HG02798 (cell line): ENCODE measurements at regions not wholly inside any gene's neighbourhood (a gene's known extent, or its start where the extent isn't known, plus 50 kb on each side); places are given as distances from the start of the nearest gene placed in this dataset.
A peak's percentile ranks its signal among the peaks of the same experiment; 100 is the strongest.

Experiments used
- ATAC-seq: cut with Tn5 transposase; IDR thresholded peaks from one replicate; pipeline ENCODE4 v1.9.1; 2021; ENCODE audit warnings: mild to moderate bottlenecking; ENCODE audit not compliant: unreplicated experiment, poor library complexity

DNA sequence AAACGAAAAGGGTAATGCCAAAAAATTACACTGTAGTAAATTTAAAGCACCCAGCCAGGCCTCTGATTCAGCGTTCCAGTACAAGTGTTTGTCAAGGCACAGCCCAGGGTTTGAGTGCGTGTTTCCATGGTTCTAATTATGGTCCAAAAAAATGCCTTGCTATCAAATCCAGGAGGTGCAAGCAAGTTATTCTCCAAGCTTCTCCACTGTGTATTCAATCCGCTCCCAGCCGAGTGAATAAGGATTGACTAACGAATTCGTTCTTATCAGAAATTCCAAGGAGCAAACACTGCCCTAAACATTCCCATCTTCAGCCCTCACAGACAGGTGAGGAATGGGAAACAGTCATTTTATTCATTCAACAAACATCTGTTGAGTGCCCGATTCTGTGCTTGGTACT, 103.3 kb upstream of the WWC1 start:
- no peak for ATAC-seq

DNA sequence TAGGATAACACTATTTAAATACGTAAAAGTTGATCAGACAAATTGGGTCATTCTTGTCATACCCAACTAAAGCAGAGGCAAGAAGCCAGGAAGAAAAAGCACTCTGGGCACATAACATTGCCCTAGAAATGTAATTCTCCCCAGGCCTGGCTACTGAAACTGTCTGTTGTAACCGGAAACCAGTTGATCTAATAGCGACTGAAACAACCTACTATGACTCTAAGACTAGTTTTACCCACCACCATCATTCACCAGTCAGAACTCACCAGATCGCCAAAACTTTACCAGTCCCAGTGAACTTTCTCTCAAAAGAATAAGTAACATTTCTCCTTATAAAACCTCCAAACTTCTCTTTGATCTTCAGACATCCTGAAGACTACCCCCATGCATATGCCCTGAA, 99.3 kb upstream of the WWC1 start:
- no peak for ATAC-seq

- ATAC-seq, result no peak
Observed at GRCh38 chr5:168193493-168194250, 97.8 kb upstream of the WWC1 start.

- ATAC-seq, result no peak
Observed at GRCh38 chr5:168195110-168195509, 96.3 kb upstream of the WWC1 start.

DNA sequence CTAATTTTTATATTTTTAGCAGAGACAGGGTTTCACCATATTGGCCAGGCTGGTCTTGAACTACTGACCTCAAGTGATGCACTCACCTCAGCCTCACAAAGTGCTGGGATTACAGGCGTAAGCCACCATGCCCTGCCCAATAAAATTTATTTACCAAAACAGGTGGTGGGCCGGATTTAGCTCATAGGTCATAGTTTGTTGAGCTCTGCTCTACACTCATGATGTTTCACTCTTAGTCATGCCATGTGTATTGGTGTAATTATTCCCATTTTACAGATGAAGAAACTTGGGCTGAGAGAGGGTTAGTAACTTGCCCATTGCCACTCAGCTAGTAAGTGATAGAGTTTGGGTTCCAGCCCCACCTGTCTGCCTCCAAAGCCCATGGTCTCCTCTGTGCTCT, 93.1 kb upstream of the WWC1 start:
- no peak for ATAC-seq

GRCh38 chr5:168202996-168203395, 88.4 kb upstream of the WWC1 start:
- no peak for ATAC-seq

- no peak for ATAC-seq
Observed at GRCh38 chr5:168204165-168204564, 87.3 kb upstream of the WWC1 start.

DNA sequence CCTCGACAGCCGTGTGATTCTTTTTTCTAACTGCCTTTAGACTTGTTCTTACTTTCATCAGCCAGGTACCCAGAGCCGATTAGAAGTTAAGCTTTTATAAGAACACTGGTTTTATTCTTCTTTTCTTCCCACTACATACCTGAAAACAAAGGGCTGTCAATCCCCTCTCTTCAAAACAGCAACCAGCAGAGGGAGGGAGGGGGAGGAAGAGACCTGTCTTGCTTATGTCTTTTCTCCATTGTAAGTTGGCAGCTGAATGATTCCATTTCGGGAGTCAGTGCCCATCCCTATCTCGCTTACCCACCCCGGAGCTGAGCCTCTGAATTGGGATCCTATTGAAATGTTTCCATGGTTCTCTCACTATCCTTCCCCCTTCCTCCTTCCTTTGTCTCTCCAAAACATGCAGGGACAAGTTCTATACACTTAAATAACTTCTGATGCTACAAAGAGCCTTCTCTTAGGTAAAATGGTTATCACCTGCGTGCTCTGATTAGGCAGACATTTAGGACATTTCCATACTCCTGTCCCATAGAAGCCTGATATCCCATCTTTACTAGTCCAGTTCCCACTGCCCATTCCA, 83.9 kb upstream of the WWC1 start:
- ATAC-seq, result no peak

GRCh38 chr5:168209244-168209995, 82.0 kb upstream of the WWC1 start:
- no peak for ATAC-seq

GRCh38 chr5:168209997-168210396, 81.4 kb upstream of the WWC1 start:
- no peak for ATAC-seq

GRCh38 chr5:168211245-168211644, 80.2 kb upstream of the WWC1 start:
- no peak for ATAC-seq

GRCh38 chr5:168211936-168212335, 79.5 kb upstream of the WWC1 start:
- no peak for ATAC-seq

DNA sequence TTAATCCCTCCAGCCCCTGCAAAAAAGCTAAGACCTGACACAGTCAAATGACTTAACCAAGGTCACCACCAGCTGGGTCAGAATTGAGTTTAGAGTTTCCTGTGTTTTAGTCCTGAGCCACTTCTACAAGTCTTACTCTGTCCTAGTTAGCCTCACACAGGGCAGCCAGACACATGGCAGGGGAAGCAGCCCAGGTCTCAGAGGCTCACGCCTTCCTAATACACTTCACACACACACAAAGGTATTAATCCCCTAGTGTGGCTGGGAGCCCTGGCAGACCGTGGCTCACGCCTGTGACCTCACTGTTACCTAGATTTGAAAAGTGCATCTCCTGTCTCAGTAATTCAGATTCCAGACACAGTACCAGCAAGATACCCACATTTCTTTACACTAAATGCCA, 77.4 kb upstream of the WWC1 start:
- no peak for ATAC-seq

- no peak for ATAC-seq
Observed at GRCh38 chr5:168214886-168215285, 76.6 kb upstream of the WWC1 start.

- ATAC-seq, result no peak
Observed at GRCh38 chr5:168215646-168216045, 75.8 kb upstream of the WWC1 start.

GRCh38 chr5:168216989-168217388, 74.5 kb upstream of the WWC1 start:
- ATAC-seq, result no peak

- no peak for ATAC-seq
Observed at GRCh38 chr5:168217497-168217896, 73.9 kb upstream of the WWC1 start.

- ATAC-seq, result no peak
Observed at GRCh38 chr5:168218746-168219145, 72.7 kb upstream of the WWC1 start.

GRCh38 chr5:168219515-168220410, 71.7 kb upstream of the WWC1 start:
- ATAC-seq, result peak; percentile 88

DNA sequence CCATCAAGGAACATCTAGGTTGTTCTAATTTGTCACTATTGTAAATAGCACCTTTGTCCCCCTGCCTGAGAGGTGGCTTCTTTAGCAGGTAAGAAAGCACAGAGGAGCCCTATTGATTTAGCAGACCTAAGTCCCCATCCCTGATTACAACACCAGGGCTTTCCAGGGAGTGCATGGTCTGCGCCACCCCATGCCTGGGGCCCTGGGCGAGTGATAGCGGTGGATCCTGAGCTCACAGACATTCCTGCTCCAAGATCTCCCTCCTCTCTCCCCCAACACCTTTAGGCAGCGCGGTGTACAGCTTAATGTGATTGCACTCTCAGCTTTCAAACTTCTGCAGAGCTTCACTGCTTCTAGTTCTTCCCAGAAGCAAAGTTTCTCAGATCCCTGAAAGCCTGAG, 67.4 kb upstream of the WWC1 start:
- no peak for ATAC-seq

- ATAC-seq, result no peak
Observed at GRCh38 chr5:168226012-168226411, 65.4 kb upstream of the WWC1 start.
